HG02981 (cell line): ENCODE measurements at regions not wholly inside any gene's neighbourhood (a gene's known extent, or its start where the extent isn't known, plus 50 kb on each side); places are given as distances from the start of the nearest gene placed in this dataset.
A peak's percentile ranks its signal among the peaks of the same experiment; 100 is the strongest.

ENCODE experiments used
- ATAC-seq: cut with Tn5 transposase; IDR thresholded peaks from one replicate; pipeline ENCODE4 v1.9.1; 2021; ENCODE audit warnings: mild to moderate bottlenecking, moderate library complexity; ENCODE audit not compliant: unreplicated experiment

DNA sequence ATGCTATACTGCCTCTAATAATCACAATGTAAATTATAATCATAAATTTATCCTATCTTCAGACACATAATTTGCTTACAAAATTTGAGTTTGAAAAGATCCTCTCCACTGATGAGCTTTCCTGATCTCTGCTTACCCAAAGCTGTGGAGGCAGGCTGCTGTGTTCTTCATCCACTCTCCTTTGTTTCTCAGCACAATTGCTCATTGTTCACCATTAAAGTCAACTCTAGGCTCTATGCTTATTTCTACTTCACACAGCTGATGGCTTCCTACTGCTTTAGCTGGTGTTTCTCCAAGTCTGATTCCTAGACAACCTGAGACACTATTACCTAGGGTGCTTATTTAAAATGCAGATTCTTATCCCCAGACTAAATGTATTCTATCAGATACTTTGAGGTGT lies 319.7 kb downstream of the PCDH18 start:
- no peak for ATAC-seq

DNA sequence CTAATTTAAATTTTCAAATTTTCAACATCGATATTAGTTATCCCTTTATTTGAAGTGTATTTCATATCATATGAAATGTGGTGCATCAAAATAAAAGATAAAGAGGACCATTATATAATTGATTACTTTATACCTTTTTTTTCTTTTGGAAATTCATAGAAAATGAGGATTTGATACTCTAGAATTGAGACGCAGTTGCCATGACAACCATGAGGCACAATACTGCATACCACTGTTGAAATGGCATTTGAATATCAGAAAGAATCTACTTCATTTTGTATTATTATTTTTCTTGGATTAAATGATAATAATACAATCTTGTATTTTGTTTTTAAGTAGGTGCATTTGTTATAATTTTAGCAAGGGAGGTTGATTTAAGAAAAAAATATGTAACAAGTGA lies 323.1 kb downstream of the PCDH18 start:
- ATAC-seq, result no peak

DNA sequence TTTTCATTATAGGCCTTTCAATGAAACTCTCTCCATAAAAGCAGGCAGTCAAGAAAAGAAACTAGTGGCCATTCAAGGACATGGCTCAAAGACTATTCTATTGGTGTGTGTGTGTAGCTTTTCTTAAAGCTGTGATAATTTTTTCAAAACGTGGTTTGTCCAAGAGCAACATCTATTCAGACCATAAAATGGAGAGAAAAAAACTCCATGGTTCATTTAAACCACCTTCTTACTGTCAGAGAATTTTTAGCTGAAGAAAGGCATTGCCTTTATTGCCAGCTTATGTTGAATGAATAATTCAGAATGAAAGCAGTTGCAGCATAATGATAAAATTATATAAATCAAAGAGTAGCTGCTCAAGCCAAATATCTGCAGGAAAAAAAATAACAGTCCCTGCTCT lies 325.5 kb downstream of the PCDH18 start:
- ATAC-seq, result no peak

DNA sequence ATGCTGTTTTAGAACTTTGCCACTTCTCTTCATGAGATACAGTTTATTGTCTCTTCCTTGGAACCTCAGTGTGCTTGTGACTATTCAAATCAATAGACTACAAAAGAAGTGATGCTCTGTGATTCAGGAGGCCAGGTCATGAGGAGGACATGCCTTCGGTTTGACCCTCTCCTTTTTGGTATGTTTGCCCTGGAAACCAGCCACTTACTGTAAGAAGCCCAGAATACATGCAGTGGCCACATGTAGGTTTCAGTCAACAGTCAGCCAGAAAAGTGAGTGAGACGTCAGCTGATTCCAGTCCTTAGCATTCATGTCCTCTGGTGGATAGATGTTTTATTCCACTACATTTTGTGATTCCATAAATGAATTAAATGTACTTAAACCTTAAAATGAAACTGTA lies 328.7 kb downstream of the PCDH18 start:
- no peak for ATAC-seq

DNA sequence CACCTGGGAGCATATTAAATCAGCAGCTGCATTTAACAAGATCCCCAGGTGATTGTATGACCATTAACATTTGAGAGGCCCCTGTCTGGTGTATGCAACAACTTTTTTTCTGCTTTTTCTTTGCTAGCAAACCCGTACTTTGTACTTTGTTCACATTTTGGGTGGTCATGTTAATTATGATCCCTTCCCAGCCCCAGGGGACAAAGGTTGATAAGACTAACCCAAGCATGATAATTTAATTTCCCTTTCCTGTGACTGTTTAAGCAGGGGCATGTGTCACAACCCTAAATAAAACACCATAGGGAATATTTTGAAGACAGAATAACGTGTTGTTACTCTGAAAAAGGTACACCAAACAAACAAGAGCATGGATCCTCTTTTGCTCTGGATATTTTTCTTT lies 332.0 kb downstream of the PCDH18 start:
- ATAC-seq, result no peak

DNA sequence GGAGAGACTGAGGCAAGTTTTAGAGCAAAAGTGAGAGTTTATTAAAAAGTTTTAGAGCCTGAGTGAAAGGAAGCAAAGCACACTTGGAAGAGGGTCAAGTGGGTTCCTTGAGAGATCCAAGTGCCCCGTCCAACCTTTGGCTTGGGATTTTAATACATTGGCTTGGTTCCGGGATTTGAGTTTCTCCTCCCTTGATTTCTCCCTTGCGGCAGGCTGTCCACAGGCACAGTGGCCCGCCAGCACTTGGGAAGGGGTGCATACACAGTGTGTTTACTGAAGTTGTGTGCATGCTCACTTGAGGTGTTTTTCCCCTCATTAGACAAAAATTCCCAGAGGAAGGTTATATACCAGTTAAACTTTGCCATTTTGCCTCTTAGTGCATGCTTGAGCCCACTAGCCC lies 333.5 kb downstream of the PCDH18 start:
- no peak for ATAC-seq

DNA sequence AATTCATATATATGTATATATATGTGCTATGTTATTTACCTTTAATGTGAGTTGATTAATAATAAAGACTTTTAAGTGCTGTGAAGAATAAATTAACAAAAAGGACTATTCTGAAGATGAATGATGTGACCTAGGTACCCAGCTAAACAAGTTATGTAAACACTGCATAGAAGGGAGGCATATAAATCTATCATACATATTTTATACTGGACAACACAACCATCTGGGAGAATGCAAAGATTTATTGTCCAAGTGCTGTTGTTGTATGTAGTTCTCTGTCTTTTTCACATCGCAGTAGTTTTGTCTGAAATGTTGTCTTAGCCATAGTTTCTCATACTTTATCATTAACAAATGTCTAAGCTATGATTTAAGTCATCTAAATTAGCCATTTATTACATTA lies 337.6 kb downstream of the PCDH18 start:
- no peak for ATAC-seq

DNA sequence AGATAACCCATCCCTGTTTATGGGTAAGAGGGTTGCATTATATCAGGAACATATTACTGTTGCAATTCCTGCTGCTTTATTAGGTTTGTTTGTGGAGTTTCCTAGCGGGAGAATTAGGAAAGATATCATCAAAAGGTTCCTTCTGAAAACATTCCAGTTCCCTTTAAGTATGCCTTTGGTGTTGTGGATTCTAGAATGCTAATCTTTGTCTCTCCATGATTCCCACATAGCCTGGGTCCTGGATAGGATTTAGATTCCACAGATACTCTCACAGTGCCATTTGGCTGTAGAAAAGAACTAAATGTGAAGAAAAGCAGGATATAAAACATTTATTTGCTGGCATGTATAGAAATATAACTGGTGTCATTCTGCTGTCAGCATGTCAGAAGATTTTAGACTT lies 338.7 kb downstream of the PCDH18 start:
- ATAC-seq, result no peak

DNA sequence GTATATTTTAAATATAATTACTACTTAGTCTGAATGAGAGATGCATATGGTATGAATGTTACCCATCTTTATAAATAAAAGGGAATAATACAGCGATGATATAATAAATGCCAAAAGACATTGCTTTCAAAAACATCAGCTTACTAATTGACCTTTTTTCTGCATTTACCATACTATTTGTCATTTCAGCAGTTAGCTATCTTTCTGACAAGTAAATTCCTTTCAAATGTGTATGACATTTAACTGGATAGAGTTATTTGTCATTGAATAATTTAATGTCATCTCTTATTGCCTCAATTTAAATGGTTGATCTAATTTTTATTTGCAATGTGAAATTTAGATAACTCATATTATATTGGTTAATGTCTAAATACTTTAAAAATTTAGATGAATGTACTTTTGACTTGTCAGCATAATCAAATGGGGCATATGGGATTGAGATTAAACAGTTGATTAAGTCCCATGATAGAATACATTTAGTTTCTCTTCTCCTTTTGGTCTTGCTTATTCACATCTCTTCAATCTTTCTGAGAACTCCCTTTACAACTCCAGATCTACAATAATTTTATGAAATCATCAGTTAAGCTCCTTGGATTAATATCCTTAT lies 350.9 kb downstream of the PCDH18 start:
- ATAC-seq, result no peak

DNA sequence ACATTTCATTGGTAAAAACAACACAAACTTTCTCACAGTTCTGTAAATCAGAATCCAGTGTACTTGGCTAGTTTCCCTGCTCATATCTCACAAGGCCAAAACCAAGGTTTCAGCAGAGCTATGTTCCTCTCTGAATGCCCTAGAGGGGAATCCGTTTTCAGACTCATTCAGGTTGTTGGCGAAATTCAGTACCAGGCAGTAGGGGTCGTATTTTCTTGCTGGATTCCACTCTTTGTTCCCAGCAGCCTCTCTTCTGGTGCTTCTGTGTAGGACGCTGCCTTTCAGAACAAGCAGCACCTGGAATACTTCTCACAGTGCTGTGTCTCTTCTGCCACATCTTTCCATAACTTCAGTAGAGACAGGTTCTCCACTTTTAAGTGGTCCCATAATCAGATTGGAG lies 351.9 kb downstream of the PCDH18 start:
- no peak for ATAC-seq

DNA sequence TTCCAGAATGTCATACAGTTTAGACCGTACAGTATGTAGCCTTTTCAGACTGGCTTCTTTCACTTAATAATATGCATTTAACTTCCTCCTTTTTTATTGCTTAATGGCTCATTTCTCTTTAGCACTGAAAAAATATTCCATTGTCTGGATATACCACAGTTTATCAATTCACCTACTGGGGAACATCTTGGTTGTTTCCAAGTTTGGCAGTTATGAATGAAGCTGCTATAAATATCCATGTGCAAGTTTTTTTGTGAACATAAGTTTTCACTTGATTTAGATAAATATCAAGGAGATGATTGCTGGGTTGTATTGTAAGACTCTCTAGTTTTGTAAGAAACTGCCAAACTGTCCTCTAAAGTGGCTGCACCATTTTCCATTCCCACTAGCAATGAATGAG lies 375.5 kb downstream of the PCDH18 start:
- ATAC-seq, result no peak

DNA sequence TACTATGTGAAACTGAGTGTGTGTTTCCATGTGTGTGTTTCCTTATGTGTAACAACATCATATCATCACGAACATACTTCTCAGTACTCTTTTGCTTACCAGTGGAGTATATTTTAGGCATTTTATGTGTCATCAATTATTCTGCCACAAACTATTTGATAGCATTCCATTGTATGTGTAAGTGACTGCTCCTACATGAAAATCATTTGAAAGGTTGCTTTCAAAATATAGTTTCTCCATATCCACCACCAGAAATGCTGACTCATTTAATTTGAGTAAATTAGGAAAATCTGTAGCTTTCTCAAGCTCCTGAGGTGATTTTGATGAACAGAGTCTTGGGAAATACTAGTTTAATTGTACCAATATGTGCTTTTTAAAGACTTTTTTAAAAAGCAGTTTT lies 376.2 kb downstream of the PCDH18 start:
- ATAC-seq, result no peak

DNA sequence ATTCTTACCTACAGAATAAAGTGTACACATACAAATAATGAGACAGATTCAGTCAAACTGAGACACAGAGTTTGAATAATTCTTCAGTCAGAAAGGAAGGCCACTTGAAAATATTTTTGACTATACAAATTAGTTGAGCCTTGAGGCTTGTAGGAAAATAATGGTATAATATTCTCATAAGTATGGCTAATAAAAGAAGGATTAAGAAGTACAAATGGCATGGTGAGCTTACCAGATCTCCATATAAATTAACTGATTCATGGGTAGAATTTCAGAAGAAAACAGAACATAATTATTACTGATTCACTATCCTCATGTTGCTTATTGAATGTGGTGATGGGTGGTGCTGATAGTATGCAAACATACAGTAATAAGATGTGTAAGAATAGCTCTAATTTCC lies 401.1 kb downstream of the PCDH18 start:
- ATAC-seq, result no peak

DNA sequence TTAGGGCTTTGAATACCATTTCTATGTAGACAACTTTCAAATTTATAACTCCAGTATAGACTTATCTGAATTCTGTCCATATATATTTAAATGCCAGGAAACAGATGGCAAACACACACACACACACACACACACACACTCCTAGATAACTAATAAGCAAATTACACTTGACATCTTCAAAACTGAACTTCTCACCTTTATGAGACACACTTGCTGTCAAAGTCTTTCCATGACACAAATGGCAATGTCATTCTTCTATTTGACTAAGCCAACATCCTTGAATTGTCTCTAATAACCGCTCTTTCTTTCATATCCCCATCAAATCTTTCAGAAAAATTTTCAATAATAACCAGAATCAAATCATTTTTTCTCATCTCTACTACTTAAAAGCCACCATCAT lies 402.4 kb downstream of the PCDH18 start:
- ATAC-seq, result no peak

DNA sequence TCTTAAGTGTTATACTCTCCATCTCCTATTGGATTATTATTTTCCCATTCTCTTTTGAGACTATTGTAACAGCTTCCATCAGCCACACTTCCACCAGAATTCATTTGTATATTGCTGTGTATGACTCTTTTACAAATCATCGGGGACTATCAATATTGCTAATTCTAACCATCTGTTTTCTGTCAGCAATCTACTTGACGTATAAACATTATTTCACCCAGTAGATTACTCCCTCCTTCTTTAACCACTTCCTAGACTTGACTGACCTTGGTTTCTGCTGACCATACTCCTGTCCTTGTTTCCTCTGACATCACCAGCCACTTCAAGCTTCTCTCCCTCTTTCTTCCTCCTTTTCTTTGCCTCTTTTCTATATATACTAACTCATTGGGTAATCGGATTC lies 402.9 kb downstream of the PCDH18 start:
- ATAC-seq, result no peak

DNA sequence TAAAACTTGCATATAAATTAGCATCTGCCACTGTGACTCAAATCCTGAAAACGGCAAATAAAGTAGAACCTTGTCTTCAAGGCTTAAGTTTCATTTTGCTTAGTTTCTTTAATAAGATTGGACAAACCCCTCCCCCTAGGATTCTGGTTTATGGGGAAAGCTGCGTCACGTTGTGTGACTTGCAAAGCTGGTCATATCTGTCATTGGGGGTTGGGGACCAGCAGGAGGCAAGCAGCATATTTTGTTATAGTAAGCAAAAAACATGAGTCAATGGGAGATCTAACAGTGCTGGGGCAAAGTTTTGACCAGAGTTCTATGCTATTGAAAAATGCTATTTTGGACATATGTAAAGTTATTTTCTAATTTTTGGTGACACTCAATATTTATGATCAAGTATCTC lies 407.3 kb downstream of the PCDH18 start:
- ATAC-seq, result no peak

DNA sequence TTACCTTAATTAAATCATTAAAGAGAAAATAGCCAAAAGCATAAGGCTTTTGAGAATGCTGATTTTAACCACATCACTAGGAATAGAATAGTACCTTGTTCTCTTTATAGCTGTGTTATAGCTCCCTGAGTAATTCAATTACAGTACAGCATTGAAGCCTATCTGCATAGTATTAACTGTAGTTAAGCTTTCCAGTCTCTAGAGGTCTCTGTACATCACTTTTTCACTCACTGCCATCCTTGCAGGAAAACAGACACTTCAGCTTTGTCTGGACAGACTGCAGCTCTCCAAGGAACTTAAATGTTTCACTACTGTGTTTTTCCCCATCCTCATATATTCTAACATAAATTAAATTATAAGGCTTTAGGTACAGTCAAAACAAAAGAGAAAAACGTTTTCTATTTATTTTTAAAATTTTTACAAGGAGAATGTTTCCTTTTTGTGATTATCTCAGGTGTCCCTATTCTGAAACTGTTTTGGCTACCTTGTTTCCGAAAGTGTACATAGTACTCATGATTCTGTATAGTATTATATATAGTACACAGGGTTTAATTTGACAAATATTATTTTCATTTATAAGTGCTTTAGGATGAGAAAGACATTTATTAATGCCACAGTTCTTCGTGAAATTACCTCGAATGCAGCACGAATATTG lies 407.9 kb downstream of the PCDH18 start:
- peak; percentile 89 for ATAC-seq

DNA sequence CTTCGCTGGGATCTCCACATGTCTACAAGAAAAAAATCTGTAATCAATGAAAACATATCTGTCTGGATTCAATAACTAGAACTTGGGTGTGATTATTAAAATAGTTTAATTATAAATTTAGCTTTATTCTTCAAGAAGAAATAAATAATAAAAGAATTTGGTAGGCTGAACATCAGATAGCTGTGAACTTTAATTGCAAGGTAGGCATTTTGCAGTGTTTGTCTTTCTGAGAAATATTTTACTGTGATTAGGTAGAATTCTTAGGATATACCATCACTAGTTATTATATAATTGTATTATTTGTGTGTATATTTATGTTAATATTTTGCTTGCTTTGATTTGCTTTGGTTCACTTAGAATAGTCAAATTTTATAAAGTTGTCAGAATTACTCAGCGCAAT lies 409.4 kb downstream of the PCDH18 start:
- no peak for ATAC-seq

DNA sequence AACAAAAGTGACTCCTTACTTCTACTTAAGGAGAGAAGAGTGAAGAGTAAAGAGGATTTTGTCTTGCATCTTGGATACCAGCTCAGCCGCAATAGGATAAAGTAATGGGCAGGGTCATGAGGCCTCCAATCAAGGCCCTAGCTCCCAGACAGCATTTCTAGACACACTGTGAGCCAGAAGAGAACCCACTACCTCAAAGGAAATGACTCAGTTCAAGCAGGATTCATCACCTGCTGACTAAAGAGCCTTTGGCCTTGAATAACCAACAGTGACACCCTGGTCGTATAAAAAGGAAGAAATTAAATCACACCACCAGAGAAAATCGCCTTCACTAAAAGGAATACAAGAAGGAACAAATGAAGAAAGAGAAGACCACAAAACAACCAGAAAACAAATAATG lies 416.1 kb downstream of the PCDH18 start:
- no peak for ATAC-seq

DNA sequence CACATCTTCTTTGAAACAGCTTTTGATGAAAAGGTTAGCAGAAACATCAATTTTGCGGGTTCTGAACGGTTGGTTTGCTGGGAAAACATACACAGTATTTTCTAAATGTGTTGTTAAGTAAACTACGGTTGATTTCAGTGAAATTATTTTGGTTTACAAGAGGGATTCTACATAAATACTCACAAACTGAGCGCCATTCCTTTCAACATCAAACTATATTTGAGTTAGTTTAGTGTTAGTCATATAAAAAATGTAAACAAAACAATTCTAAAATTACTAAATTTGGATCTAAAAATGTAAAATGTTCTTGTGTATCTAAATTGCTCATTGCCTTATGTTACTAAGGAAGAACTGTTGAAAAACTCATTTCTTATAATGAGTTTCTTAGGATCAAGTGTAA lies 425.6 kb downstream of the PCDH18 start:
- no peak for ATAC-seq

DNA sequence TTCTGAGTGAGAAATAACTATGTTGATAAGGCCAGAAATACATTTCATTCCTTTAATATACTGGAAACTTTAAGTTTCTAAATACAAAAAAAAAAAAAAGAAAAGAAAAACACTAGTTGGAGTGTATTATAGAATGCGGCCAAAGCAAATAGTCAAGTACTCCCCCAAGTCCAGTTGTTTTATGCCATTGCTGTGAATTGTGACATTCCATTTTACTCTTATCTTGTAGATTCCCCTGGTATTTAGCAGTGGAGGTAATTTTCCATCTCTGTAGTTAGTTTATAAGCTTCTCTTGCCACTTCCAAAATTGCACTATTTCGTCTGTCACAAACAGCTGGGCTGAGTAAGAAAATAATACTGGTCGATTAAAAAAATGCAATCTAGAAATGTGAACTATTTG lies 426.0 kb downstream of the PCDH18 start:
- ATAC-seq, result no peak

DNA sequence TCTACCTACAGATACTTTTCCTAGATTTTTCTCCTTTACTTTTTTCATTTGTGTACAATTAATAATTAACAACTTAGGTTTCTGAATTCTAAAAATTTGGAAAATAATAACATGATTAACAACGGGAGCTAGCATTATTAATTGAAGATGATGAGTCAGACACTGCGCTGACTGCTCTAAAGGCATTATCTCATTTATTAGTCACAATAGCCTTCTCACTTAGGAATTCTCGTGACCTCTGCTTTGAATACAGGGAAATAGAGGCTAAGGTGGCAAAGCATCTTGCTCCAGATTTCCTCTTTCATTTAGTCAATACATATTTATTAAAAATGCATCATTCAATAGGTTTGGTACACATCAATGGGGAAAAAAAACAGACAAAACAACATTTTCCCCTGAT lies 441.3 kb downstream of the PCDH18 start:
- ATAC-seq, result no peak

DNA sequence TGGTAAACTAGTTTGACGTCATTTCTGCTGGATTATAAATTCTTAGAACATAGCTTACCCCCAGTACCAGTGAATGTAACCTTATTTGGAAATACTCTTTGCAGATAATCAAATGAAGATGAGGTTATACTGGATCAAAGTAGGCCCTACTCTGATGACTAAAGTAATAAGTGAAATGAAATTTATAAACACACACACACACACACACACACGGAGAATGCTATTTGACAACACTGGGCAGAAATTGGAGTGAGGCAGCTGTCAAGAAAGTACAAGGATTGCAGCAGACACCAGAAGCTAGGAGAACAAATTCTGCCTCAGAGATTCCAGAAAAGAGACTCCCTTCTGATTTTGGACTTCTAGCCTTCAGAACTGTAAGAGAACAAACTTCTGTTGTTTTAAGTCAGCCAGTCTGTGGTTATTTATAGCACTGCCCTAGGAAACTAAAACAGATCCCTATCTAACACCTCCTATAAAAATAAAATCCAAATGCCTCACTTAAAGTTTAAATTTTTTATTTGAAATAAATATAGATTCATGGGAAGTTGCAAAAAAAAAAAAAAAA lies 448.6 kb downstream of the PCDH18 start:
- ATAC-seq, result no peak
